H1 (cell line): ENCODE measurements at regions not wholly inside any gene's neighbourhood (a gene's known extent, or its start where the extent isn't known, plus 50 kb on each side); places are given as distances from the start of the nearest gene placed in this dataset.

Source experiments
- CTCF ChIA-PET: fragments of 300-600 bp; sonication (Branson Sonifier 250); formaldehyde crosslinking; loops from one replicate; lab custom pipeline; 2021; ENCODE audit not compliant: partially characterized antibody; lab: Charles Lee
- POLR2A ChIA-PET: fragments of 300-600 bp; sonication (Branson Sonifier 250); formaldehyde crosslinking; loops from one replicate; lab custom pipeline; 2021; ENCODE audit warnings: inconsistent platforms; ENCODE audit not compliant: partially characterized antibody; lab: Charles Lee
- DNase-seq, 2 experiments: peaks; one replicate each; pipeline versions ENCODE4 v3.0.0 to v3.0.0-alpha.2; 2010 to 2022; ENCODE audit warnings: low spot score in 2 of 2, low read depth in 1 of 2, mixed read lengths in 1 of 2
- FAIRE-seq: peaks from 2 replicates; lab custom pipeline; 2011; peaks lifted over from hg19 to GRCh38; lab: Jason Lieb, UNC
- H2AFZ ChIP-seq: 2 replicates; pipeline ENCODE4 v1.8.1; 2012; ENCODE audit warnings: low read length, inconsistent platforms
- H2AK5ac ChIP-seq: 2 replicates; pipeline ENCODE4 v1.6.1; 2013; ENCODE audit warnings: low read depth, low read length
- H2BK120ac ChIP-seq: replicated peaks from 2 replicates; pipeline ENCODE3; 2013; ENCODE audit warnings: low read depth, low read length, inconsistent platforms
- H2BK12ac ChIP-seq: 2 replicates; pipeline ENCODE4 v1.6.1; 2013; ENCODE audit warnings: low read depth, low read length
- H2BK15ac ChIP-seq: 2 replicates; pipeline ENCODE4 v1.6.1; 2013; ENCODE audit warnings: low read length
- H2BK20ac ChIP-seq: 2 replicates; pipeline ENCODE4 v1.6.1; 2013; ENCODE audit warnings: low read length
- H2BK5ac ChIP-seq: 2 replicates; pipeline ENCODE4 v1.6.1; 2013; ENCODE audit warnings: low read depth, low read length
- H3K14ac ChIP-seq: 2 replicates; pipeline ENCODE4 v1.6.1; 2013; ENCODE audit warnings: inconsistent platforms; ENCODE audit not compliant: insufficient read length
- H3K18ac ChIP-seq: 2 replicates; pipeline ENCODE4 v1.6.1; 2013; ENCODE audit warnings: low read length; ENCODE audit errors: extremely low read depth
- H3K23ac ChIP-seq: 2 replicates; pipeline ENCODE4 v1.6.1; 2013; ENCODE audit warnings: inconsistent platforms; ENCODE audit not compliant: insufficient read length
- H3K23me2 ChIP-seq: 2 replicates; pipeline ENCODE4 v1.6.1; 2013; ENCODE audit warnings: low read depth, low read length
- H3K27ac ChIP-seq: 2 replicates; pipeline ENCODE4 v1.6.1; 2011; ENCODE audit warnings: low read depth, low read length, inconsistent platforms
- H3K27me3 ChIP-seq, 4 experiments: replicated peaks in 1 of 4; 1 replicate in 1 of 4; 2 replicates in 3 of 4; pipeline versions ENCODE4 v1.6.1 to v1.8.1; 2011 to 2013; ENCODE audit warnings: low read length in 3 of 4, mild to moderate bottlenecking in 3 of 4, inconsistent platforms in 2 of 4, mixed read lengths in 2 of 4, moderate library complexity in 1 of 4; ENCODE audit not compliant: control insufficient read depth in 3 of 4, insufficient read depth in 3 of 4; ENCODE audit errors: extremely low read depth in 1 of 4
- H3K36me3 ChIP-seq, 4 experiments: 2 replicates each; pipeline versions ENCODE4 v1.6.1 to v1.8.1; 2011 to 2013; ENCODE audit warnings: mild to moderate bottlenecking in 4 of 4, low read length in 3 of 4, moderate library complexity in 2 of 4, control low read depth in 1 of 4, inconsistent platforms in 1 of 4; ENCODE audit not compliant: insufficient read depth in 4 of 4, control insufficient read depth in 2 of 4
- H3K4ac ChIP-seq: replicated peaks from 2 replicates; pipeline ENCODE3; 2013; ENCODE audit warnings: low read length, low read depth, mixed read lengths, inconsistent platforms; ENCODE audit not compliant: insufficient read length
- H3K4me1 ChIP-seq, 4 experiments: replicated peaks in 1 of 4; 1 replicate in 1 of 4; 2 replicates in 3 of 4; pipeline versions ENCODE4 v1.6.1 to v1.8.1; 2011 to 2013; ENCODE audit warnings: low read length in 3 of 4, inconsistent platforms in 2 of 4, mixed read lengths in 1 of 4; ENCODE audit not compliant: insufficient read depth in 4 of 4, control insufficient read depth in 3 of 4
- H3K4me2 ChIP-seq, 2 experiments: 2 replicates each; pipeline versions ENCODE4 v1.6.1 to v1.8.1; 2011 to 2013; ENCODE audit warnings: low read depth in 2 of 2, low read length in 2 of 2, control low read depth in 1 of 2, inconsistent platforms in 1 of 2, mild to moderate bottlenecking in 1 of 2; ENCODE audit not compliant: insufficient read depth in 1 of 2
- H3K4me3 ChIP-seq, 4 experiments: fragments of 200-600, 300-600 bp in 1 of 4; sonication (generic), shearing (Covaris generic), sonication (Bioruptor Twin) in 1 of 4; 2 replicates each; pipeline versions ENCODE4 v1.5.1 to v1.8.1; 2011 to 2016; ENCODE audit warnings: low read length in 4 of 4, low read depth in 3 of 4, control low read depth in 2 of 4, inconsistent platforms in 2 of 4, mild to moderate bottlenecking in 2 of 4, mixed read lengths in 1 of 4, moderate library complexity in 1 of 4; ENCODE audit not compliant: insufficient read depth in 2 of 4; ENCODE audit errors: extremely low read depth in 1 of 4
- H3K56ac ChIP-seq: replicated peaks from 2 replicates; pipeline ENCODE3; 2013; ENCODE audit warnings: low read depth, mild to moderate bottlenecking, mixed read lengths, low read length, inconsistent platforms; ENCODE audit not compliant: insufficient read length
- H3K79me1 ChIP-seq: 2 replicates; pipeline ENCODE4 v1.6.1; 2013; ENCODE audit warnings: low read depth, low read length, control low read depth
- H3K79me2 ChIP-seq, 2 experiments: 2 replicates each; pipeline versions ENCODE4 v1.6.1 to v1.8.1; 2012 to 2013; ENCODE audit warnings: low read length in 2 of 2, mild to moderate bottlenecking in 2 of 2, inconsistent platforms in 1 of 2; ENCODE audit not compliant: insufficient read depth in 2 of 2, control insufficient read depth in 1 of 2
- H3K9ac ChIP-seq, 4 experiments: replicated peaks in 1 of 4; 1 replicate in 1 of 4; 2 replicates in 3 of 4; pipeline versions ENCODE4 v1.6.1 to v1.8.1; 2011 to 2013; ENCODE audit warnings: low read depth in 3 of 4, low read length in 3 of 4, control low read depth in 2 of 4, mild to moderate bottlenecking in 2 of 4, moderate library complexity in 2 of 4, inconsistent platforms in 1 of 4; ENCODE audit errors: extremely low read depth in 1 of 4
- H3K9me3 ChIP-seq, 2 experiments: 2 replicates each; pipeline versions ENCODE4 v1.6.1 to v1.8.1; 2012 to 2013; ENCODE audit warnings: mild to moderate bottlenecking in 2 of 2, moderate library complexity in 2 of 2, control low read depth in 1 of 2, inconsistent platforms in 1 of 2, low read depth in 1 of 2, low read length in 1 of 2, mixed read lengths in 1 of 2; ENCODE audit not compliant: insufficient read depth in 2 of 2
- H4K20me1 ChIP-seq, 2 experiments: replicated peaks in 1 of 2; 2 replicates each; pipeline versions ENCODE3 to v1.8.1; 2011 to 2013; ENCODE audit warnings: inconsistent platforms in 2 of 2, low read length in 2 of 2, mild to moderate bottlenecking in 1 of 2; ENCODE audit not compliant: insufficient read depth in 2 of 2, control insufficient read depth in 1 of 2
- H4K5ac ChIP-seq: 2 replicates; pipeline ENCODE4 v1.6.1; 2013; ENCODE audit warnings: low read length, low read depth, mixed read lengths, inconsistent platforms; ENCODE audit not compliant: insufficient read length
- H4K8ac ChIP-seq: 2 replicates; pipeline ENCODE4 v1.8.0; 2013; ENCODE audit warnings: mild to moderate bottlenecking, moderate library complexity, low read length, inconsistent platforms; ENCODE audit not compliant: insufficient read depth; ENCODE audit errors: extremely low read depth
- H4K91ac ChIP-seq: replicated peaks from 2 replicates; pipeline ENCODE3; 2013; ENCODE audit warnings: low read length, mixed read lengths, inconsistent platforms; ENCODE audit not compliant: insufficient read length
- BCL11A ChIP-seq, 2 experiments: IDR thresholded peaks; one replicate each; pipeline ENCODE4 v1.6.1; 2011; ENCODE audit warnings: low read depth in 2 of 2, low read length in 2 of 2, mild to moderate bottlenecking in 2 of 2
- CBX8 ChIP-seq: fragments of 300-800, 300-1000 bp; sonication (generic); IDR thresholded peaks from 2 replicates; pipeline ENCODE4 v1.7.1; 2016; ENCODE audit warnings: low read depth, low read length, borderline replicate concordance
- GABPA ChIP-seq: IDR thresholded peaks from 2 replicates; pipeline ENCODE4 v1.6.1; 2011; ENCODE audit warnings: mild to moderate bottlenecking, low read length, moderate library complexity, borderline replicate concordance; ENCODE audit not compliant: insufficient read depth
- GTF2F1 ChIP-seq: IDR thresholded peaks from 2 replicates; pipeline ENCODE4 v1.6.1; 2012; ENCODE audit warnings: low read depth, low read length, improper control_type of control experiment, borderline replicate concordance
- KDM4A ChIP-seq: IDR thresholded peaks from one replicate; pipeline ENCODE4 v1.7.1; 2012; ENCODE audit warnings: low read depth, mild to moderate bottlenecking, moderate library complexity, low read length, inconsistent platforms; ENCODE audit not compliant: severe bottlenecking
- NANOG ChIP-seq: IDR thresholded peaks from 2 replicates; pipeline ENCODE4 v1.6.1; 2011; ENCODE audit warnings: low read length, low read depth, mild to moderate bottlenecking, inconsistent platforms; ENCODE audit not compliant: insufficient read depth, poor library complexity, severe bottlenecking
- RBBP5 ChIP-seq: IDR thresholded peaks from 2 replicates; pipeline ENCODE4 v1.7.1; 2012; ENCODE audit warnings: low read depth, mild to moderate bottlenecking, inconsistent platforms, low read length, moderate library complexity, borderline replicate concordance
- RFX5 ChIP-seq: IDR thresholded peaks from 2 replicates; pipeline ENCODE4 v1.6.1; 2011; ENCODE audit warnings: low read depth, low read length, improper control_type of control experiment, borderline replicate concordance
- RNF2 ChIP-seq: fragments of 200-900, 300-1000 bp; sonication (generic); IDR thresholded peaks from 2 replicates; pipeline ENCODE4 v1.7.1; 2016; ENCODE audit warnings: borderline replicate concordance, low read depth, mild to moderate bottlenecking, antibody characterized with exemption, low read length; ENCODE audit not compliant: poor library complexity, severe bottlenecking; ENCODE audit errors: missing control alignments
- SIRT6 ChIP-seq: IDR thresholded peaks from one replicate; pipeline ENCODE4 v1.7.1; 2012; ENCODE audit warnings: low read length, inconsistent platforms
- SP4 ChIP-seq: IDR thresholded peaks from 2 replicates; pipeline ENCODE4 v1.6.1; 2012; ENCODE audit warnings: low read length, inconsistent platforms
- TBP ChIP-seq: IDR thresholded peaks from 2 replicates; pipeline ENCODE4 v1.6.1; 2011; ENCODE audit warnings: low read depth, low read length, improper control_type of control experiment
- WGBS, 2 experiments: shearing (Covaris generic) in 1 of 2; methylation state at CpG; one replicate each; pipeline versions ENCODE4 v1.1.6 to v1.1.7; 2013 to 2015; ENCODE audit warnings: low lambda C conversion rate in 2 of 2, mixed read lengths in 2 of 2, inconsistent platforms in 1 of 2, low coverage in 1 of 2, missing lambda C conversion rate in 1 of 2; ENCODE audit not compliant: insufficient replicate concordance in 2 of 2, insufficient coverage in 1 of 2, insufficient read length in 1 of 2; ENCODE audit errors: extremely low coverage in 1 of 2, missing lambda C conversion rate in 1 of 2; 5-methylcytosine and 5-hydroxymethylcytosine counted together

DNA sequence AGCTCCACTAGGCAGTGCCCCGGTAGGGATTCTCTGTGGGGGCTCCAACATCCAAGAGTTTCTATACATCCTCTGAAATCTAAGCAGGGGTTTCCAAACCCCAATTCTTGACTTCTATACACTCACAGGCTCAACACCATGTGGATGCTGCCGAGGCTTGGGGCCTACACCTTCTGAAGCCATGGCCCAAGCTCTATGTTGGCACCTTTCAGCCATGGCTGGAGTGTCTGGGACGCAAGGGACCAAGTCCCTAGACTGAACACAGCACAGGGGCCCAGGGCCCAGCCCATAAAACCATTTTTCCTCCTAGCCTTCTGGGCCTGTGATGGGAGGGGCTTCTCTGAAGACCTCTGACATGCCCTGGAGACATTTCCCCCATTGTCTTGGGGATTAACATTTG, 511.8 kb downstream of the TRAM1L1 start:
- Histone ChIP-seq H3K23me2 (no peaks in the 10 kb centered on the region), H3K79me1 (no peaks in the 10 kb centered on the region), H3K36me3 (no peaks in the 10 kb centered on the region), H3K18ac (no peak overlapping the region), H3K14ac (no peak overlapping the region), H2AK5ac (no peak overlapping the region), H3K4me1 (no peaks in the 10 kb centered on the region), H3K79me2 (no peaks in the 10 kb centered on the region), H3K23ac (no peak overlapping the region), H3K4me3 (no peak overlapping the region), H3K4me2 (no peak overlapping the region), H2BK12ac (no peak overlapping the region), H4K8ac (no peak overlapping the region), H3K27ac (no peak overlapping the region), H3K27me3 (no peaks in the 10 kb centered on the region), H4K91ac (no peak overlapping the region), H3K9ac (no peak overlapping the region), H4K5ac (no peak overlapping the region), H3K4ac (no peak overlapping the region), H2BK15ac (no peak overlapping the region), H2BK5ac (no peak overlapping the region), H2AFZ (no peak overlapping the region), H3K56ac (no peak overlapping the region), H2BK20ac (no peak overlapping the region), H2BK120ac (no peak overlapping the region), H3K9me3 (peaks cover 0 to 8% of the 10 kb centered on the region in 2 experiments; a peak in 3 of 4 replicates), H4K20me1 (no peaks in the 10 kb centered on the region)
- ChIA-PET CTCF (no interaction called here), POLR2A (no interaction called here)
- FAIRE-seq (no peak), DNase-seq (no peak)
- WGBS, 2 experiments: 87% methylated on average over 3 of the region's 3 CpGs; no CpG with 5 or more reads in 1 of the 2 experiments
- TF ChIP-seq SP4 (no peak), RNF2 (no peak), CBX8 (no peak), RFX5 (no peak), BCL11A (IDR thresholded peaks at IDR 0.05; ENCODE audit: low read depth in 2 of 2, low read length in 2 of 2) (no peak), RBBP5 (no peak), SIRT6 (no peak), GTF2F1 (no peak), KDM4A (no peak), NANOG (no peak), GABPA (no peak), TBP (no peak)
